DMS 273 treated with DMSO at 0.1 percent for 48 hours (cell line): ENCODE measurements at regions not wholly inside any gene's neighbourhood (a gene's known extent, or its start where the extent isn't known, plus 50 kb on each side); places are given as distances from the start of the nearest gene placed in this dataset.
A peak's percentile ranks its signal among the peaks of the same experiment; 100 is the strongest.

Source experiments
- DNase-seq: peaks from one replicate; lab custom pipeline; 2025; lab: John Stamatoyannopoulos, UW

DNA sequence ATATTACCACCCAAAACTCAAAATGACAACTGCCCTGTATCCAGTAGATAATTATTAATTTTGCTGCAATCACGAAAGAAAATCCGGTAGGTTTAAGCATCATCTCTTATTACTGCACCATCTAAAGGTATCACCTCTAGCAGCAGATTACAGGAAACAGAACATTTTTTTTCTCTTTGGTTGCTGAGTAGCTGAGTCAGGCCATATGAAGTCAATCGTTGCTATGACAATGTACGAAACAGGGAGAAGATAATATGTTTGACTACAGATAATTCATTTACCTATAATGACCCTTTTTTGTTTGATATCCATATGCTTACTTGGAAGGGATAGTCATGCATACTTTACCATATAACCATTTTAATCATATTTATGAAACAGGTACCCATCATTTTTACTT is 831.6 kb upstream of the CHAC2 start:
- no peak for DNase-seq

DNA sequence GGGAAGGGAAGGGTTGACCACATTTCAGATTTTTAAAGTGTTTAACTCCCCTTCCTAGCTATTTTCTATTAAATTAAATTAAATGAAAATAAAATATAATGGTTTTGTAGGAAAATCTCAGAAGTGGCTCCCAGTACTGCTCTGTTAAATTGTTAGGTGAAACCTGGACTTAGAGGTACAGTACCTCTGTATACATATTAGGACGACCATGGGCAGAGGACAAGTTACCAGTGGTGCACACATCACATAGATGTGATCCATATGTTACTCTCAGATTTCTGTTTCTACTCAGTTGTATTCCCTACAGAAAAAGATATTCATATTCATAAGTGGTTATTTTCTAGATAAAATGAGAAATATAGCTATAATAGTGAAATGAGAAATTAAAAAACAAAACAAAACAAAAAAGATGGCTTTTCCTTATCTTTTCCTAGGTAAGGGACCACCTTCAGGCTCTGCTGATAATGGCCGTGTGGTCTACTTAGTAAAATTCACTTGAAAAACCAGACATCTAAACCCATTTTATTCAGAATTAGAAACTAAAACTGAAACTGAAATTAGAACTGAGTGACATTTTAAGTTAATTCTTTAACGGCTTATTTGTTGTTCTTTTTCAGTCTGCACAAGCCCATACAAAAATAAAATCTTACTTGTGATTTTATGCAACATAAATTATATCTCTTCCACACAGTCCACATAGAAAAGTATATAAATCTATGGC is 832.5 kb upstream of the CHAC2 start:
- no peak for DNase-seq

DNA sequence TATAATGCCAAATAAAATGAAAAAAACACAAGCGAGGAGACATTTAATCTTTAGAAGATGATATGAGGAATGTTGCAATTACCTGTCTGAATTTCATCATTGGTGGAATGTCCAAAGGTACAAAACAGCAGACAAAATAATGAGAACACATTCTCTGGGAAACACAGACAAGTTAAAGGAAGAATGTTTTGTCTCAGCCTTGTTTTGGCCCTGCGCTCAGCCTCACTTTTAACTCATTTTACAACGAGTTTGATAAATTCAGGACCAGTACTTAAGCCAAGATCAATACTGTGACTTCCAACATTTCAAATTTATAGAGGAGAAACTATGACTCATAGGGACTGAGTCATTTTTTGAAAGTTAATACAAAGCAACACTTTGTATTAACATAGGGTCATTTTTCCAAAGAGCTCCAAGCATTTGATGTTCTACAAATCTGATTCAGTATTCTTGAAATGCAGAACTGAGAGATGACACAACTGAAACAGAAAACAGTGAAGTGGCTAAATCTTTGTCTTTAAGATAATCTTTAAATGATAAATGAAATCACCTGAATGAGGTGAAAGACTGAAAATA is 833.2 kb upstream of the CHAC2 start:
- no peak for DNase-seq

DNA sequence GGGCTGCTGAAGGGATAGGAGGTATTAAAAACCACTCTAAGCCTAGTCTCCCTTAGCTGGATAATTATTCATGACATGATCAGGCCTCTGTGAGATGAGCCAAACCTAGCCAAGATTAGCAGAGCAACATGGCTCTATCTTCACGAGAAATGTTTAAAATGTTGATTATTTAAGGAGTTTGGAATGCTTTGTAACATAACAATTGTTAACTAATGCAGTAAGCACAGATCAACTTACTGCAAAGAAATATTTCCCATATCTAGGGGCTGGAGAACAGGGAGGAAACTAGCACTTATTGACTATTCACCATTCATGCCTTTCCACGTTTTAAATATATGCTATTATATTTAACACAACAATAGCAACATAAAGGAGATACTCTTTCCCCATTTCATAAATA is 833.7 kb upstream of the CHAC2 start:
- DNase-seq, result no peak

DNA sequence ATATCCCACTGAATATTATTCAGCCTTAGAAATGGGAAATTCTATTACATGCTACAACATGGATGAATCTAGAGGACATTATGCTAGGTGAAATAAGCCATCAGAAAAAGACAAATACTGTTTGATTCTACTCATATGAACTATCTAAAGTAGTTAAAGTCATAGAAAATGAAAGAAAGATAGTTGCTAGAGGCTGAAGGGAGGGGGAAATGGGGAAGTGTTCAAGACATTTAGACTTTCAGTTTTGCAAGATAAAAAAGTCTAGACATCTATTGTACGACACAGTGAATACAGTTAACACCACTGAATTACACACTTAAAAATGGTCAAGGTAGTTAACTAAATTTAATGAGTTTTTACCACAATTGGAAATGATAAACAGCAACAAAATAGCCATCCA is 835.9 kb upstream of the CHAC2 start:
- DNase-seq, result no peak

DNA sequence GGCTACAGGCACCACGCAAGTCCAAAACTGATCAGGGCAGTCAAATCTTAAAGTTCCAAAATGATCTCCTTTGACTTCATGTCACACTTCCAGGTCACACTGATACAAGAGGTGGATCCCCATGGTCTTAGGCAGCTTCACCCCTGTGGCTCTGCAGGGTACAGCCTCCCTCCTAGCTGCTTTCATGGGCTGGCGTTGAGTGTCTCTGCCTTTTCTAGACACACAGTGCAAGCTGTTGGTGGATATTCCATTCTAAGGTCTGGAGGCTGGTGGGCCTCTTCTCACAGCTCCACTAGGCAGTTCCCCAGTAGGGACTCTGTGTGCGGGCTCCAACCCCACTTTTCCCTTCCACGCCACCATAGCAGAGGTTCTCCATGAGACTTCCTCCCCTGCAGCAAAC is 838.2 kb upstream of the CHAC2 start:
- no peak for DNase-seq

DNA sequence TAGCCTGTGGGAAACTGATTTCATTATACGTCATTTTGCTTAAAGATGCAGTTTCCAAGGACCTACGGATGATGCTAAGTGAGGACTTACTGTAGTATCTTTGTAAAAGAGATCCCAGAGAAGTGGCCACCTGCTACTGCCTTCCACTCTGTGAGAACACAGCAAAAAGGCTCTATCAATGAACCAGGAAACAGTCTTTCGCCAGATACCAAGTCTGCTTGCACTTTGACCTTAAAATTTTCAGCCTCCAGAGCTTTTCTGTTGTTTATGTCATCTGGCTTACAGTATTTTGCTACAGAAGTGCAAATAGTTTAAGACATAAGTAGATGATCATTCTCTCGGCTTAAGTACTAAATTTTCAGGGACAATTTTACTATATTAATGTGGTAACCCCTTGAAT is 847.9 kb upstream of the CHAC2 start:
- no peak for DNase-seq

DNA sequence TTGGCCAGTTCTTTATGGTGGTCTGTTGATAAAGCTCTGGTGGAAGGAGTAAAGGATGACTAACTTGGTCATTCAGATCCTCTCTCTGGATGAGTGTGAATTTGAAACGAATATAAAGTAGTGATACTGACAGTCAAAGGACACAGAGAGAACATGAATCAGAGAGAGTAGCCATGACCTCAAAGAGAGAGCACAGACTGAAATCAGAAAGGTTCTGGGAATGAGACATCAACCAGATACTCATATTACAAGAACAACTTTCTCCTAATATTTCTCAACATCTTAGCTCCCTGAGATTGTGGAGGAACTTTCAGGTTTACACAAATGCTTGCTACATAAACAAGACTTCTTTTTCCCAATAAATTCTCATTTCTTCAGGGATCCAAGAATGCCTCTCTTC is 849.1 kb upstream of the CHAC2 start:
- no peak for DNase-seq

DNA sequence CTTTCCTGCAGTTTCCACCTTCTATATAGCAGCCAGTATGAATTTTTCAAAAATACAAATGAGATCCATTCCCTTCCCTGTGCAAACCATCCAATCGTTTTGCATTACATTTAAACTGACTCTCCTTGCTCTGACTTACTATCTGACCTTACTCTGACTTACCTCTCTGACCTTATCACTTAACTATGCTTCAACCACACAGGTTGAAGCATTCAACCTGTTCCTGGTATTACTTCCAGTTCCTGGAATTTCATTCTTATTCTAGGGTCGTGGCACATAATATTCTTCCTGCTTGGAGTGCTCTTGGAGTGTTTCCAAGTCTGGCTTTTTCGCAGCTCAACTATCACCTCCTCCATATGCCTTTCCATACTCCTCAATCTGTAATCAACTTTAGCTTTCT is 850.6 kb upstream of the CHAC2 start:
- DNase-seq, result peak; percentile 3

DNA sequence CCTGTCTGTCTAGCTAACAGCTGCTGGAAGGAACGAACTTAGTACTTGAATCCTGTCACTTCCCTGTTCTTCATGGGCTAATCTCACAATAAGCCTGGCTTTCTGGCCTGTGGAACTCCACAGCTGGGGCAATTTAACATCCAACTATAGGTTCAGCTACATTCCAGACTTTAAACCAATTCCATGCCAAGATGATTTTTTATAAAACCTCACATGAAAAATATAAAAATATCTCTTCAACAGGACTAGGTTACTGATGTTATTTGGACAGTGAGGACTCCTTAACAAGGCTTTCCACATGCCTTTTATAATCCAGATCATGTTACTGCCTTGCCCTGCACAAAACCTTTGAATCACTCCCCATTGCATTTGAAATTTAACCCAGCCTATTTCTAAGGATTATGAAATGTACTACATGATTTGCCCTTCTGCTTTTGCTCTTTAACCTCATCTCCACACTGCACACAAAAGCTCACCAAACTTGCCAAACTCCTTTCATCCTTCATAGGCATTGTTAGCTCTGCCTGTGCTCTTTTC is 863.2 kb upstream of the CHAC2 start:
- no peak for DNase-seq

DNA sequence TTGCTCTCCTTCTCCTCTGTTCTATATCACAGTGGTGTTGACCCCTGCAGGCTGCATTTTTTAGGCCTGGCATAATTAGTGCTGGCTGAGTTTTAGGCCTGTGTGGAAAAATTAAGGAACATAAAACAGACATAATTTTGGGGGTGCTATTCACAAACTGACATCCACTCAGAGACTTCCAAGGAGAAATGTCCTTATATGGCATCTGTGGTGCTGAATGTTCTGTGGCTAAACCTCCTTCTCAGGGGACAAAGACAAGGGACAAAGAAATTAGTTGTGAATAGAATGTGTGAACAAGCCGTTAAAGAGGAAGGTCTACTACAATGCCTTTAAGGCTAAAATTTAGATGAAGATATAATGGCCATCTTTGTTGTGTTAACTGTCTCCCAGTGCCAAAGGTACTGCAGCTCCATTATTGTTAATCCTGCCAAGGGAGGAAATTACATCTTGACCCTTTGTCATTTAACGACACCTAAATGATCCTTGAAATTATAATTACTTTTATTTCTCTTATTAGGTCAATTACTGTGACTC is 870.0 kb upstream of the CHAC2 start:
- no peak for DNase-seq

DNA sequence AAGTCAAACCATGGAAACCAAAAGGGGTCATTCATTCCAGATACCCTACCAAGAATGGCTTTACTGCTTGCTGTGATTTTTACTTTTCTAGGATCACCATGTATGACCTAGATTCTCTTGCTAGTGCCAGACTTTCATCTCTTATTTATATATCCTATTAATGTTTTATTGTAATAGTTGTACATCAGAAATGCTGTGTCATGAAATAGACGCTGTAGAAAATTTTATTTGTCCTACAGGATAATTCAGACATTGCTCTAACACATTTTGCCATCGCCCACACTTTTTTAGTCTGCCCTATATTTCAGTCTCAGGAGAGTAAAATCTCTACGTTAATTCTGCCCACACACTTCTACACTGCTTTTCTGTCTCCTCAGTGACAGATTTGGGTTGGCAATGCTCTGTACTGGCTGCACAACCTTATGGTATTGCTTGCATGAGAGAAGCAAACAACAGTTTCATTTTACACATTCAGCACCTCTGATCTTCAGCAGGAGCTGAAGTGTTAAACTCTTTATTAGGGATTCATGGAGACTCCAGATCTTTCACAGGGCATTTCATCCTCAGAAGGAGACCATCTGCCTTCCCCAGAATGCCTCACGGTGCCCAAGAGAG is 871.8 kb upstream of the CHAC2 start:
- no peak for DNase-seq

DNA sequence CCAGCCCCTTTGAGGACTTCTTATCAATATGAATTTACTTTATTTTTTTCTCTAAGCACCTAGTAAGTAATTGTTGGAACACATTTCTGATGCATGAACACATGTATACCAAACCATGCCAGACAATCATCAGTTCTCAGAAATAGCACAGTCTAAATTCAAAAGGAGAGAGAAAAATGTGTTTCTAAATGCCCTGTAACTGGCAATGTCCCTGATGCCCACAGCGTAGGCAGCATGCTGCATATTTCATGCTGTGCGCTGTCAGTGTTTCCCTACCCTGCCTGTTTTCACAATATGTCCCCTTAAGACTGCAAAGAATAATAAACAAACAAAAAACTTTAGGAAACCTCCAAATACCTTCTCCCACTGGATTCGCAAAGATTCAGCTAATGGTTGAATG is 881.0 kb upstream of the CHAC2 start:
- DNase-seq, result no peak

DNA sequence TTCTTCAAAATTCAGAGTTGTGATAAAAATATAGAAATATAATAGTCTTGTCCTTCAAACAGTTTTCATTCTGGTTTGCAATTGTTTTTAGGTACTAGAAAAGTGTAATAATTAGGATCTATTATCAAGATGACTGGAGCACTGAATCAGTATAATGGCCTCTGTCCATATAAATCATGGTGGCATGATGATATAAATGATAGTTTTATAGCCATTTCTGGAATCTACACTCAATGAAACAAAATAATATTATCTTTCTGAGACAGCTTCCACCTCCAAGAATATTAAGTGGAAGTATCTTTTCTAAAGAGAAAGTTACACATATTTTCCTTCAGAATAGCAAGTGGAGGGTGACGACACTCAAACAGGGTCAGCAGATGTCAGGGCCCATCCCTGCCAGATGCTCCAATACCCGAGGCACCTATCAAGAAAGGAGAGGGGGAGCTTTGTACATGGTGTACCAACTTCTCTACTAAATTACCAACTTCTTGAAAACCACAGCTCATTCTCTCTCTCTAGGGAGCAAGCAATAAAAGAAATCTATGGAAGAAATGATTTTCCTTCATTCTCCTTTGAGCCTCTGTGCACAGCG is 882.7 kb upstream of the CHAC2 start:
- peak; percentile 12 for DNase-seq

DNA sequence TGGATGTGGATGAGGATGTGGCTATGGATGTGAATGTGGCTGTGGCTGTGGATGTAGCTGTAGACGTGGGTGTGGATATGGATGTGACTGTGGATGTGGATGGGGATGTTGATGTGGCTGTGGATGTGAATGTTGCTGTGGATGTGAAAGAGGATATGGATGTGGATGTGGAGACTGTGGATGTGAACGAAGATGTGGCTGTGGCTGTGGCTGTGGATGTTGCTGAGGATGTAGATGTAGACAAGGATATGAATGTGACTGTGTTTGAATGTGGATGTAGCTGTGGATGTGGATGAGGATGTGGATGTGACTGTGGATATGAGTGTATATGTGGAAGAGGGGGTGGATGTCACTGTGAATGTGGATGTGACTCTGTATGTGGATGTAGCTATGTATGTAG is 884.6 kb upstream of the CHAC2 start:
- no peak for DNase-seq

DNA sequence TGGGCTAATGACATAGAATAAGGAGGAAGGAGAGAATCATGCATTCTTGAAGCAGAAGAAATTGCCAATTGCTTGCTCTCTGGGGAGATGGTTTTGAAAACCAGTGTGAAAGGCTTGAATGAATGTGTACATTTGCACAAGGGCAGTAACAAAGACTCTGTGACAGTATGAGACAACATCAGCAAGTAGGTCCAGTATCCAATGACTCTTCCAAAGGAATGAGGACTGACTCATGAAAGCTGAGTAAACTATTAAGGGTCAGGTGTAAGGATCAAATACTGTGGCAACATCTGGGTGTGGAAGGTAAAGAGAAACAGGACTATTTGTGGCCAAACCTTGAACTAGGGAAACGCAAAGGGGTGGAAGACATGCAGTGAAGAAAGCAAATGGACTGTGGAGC is 886.0 kb upstream of the CHAC2 start:
- no peak for DNase-seq

DNA sequence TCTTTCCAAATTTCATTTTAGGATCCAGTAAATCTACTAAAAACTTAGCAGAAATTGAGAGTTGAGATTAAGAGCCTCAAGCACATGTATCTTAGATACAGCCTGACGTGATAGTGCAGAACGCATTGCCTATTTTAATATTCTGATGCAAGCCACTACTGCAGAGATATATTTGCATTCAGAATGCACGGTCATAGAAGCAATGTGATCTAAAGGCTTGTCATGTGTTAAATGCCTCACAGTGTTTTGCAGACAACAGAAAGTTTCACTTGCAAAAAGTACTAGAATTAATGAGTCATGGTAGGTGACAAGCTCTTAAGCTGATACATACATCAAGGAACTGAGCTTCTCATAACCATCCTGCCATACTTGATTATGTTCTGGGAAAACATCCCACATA is 886.7 kb upstream of the CHAC2 start:
- DNase-seq, result no peak

DNA sequence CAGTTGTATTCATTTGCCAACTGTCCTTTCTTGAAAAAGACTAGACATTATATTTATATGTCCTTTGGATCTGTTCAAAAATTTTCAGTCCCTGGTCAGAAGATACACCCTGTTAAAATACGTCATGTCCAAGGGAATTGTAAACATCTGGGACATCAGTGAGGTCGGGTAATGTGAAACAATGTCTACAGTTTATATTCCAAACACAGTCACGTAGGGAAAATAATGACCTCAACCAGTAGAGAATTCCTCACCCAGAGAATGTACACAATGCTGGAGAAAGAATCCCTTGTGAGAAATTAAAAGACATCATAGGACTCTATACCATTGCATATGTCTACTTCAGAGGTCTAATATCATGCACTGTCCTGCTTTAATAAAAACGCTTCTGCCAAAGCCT is 888.0 kb upstream of the CHAC2 start:
- DNase-seq, result no peak

DNA sequence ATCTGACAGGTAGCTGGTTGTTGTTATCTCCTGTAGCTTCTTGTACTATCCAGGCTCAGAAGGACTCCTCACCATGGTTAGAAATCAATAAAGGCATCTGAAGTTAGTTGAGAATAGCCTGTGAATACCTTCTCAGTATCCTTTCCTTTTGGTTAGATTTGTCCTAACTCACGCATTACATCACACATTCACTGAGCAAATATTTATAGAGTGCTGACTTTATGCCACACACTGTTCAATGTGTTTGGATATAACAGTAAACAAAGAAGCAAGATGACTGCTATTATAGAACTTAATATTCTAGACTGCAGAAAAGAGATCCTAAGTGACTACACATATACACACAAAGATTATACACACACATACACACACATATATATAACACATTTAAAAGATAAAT is 889.9 kb upstream of the CHAC2 start:
- DNase-seq, result no peak

DNA sequence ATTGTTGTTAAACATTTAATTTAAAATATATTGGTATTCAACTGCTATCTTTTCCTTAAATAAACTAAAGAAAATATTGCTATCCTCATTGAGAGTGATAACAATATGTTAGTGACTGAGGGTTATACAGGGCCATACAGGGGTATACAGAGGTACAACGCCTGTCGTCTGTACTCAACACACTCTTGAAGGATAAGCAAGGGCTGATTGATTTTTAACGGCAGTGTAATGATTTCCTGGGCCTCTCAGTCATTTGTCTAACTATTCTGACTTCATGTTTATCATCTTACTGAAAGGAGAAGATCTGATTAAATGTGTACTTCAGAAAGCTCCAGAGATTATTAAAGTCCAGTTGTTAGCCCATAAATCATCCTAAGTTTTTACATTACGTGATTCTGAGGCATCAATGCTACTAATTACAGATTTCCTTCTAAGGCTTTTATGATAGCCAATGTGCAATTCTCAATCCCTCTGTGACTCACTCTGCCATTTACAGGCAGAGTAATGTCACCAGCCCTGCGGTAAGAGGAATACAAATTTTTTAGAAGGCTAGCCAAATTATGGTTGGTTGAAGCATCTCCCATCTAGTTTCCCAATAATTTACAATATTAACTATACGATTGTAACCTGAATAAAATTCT is 893.0 kb upstream of the CHAC2 start:
- DNase-seq, result no peak

DNA sequence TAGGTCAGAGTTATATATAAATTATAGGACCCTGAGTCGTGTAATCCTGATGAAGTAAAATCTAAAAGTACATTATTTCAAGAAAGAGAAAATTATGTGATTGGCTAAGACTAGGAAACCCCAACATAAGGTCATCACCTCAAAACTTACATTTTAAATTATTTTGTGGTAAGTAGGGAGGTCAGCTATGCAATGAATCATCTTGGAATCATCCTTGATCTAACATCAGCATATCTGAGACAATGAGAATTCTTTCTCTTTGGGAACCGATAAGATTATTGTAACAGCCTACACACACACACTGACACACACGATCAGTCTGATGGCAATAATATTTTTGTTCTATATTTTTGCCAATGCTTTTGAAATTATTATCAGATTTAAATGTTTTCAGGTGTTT is 904.8 kb upstream of the CHAC2 start:
- no peak for DNase-seq

DNA sequence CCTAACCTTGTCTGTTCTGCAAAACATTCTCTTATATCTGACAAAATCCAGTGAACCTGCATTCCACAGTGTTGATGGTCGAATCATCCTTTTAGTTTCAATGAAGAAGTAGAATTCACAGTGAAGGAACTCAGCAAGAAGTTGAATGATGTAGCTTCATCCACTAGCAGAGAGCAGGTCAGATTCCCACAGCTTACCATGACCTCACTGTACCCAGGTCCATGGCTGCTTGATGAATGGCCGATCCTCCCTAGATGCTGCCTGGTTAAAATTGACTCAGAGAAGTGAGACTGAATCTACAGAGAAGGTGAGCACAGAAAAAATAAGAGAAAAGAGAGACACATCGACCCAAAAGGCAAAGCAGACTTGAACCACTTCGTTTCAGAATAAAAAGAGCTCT is 906.0 kb upstream of the CHAC2 start:
- DNase-seq, result no peak
